ENCODE measurements at regions not wholly inside any gene's neighbourhood (a gene's known extent, or its start where the extent isn't known, plus 50 kb on each side); places are given as distances from the start of the nearest gene placed in this dataset.

DNA sequence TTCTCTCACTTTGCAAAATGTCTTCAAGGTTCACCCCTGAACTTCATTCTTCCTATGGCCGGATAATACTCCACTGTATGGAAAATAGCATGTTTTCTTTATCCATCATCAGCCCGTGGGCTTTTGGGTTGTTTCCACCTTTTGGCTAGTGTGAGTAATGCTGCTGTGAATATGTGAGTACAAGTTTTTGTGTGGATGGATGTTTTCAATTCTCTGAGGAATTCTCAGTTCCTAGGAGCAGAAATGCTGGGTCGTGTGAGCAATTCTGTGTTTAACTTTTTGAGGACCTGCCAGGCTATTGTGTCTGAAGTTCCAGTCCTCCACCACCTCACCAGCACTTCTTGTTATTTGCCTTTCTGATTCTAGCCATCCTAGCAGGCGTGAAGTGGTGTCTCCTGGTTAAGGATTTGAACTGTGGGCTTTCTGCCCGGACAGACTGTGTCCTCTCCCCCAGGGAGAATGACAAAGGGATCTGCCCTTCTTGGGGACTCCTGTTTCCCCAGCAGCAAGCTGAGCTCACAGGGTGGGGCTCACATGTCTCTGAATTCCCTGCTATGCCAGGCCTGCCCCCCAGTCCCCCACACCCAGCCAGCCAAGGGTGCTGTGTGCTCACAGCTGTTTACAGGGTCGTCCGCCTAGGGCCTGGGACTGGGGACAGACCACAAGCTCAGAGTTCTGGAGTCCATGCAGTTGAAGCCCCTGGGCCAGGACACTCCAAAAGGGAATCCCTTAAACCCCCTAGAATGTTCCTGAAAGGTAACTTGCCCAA, 92.2 kb upstream of the CIBAR2 start:
- TF ChIP-seq, protein P1, sequence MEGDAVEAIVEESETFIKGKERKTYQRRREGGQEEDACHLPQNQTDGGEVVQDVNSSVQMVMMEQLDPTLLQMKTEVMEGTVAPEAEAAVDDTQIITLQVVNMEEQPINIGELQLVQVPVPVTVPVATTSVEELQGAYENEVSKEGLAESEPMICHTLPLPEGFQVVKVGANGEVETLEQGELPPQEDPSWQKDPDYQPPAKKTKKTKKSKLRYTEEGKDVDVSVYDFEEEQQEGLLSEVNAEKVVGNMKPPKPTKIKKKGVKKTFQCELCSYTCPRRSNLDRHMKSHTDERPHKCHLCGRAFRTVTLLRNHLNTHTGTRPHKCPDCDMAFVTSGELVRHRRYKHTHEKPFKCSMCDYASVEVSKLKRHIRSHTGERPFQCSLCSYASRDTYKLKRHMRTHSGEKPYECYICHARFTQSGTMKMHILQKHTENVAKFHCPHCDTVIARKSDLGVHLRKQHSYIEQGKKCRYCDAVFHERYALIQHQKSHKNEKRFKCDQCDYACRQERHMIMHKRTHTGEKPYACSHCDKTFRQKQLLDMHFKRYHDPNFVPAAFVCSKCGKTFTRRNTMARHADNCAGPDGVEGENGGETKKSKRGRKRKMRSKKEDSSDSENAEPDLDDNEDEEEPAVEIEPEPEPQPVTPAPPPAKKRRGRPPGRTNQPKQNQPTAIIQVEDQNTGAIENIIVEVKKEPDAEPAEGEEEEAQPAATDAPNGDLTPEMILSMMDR (IDR thresholded peaks at IDR 0.05) = no peak
- TF ChIP-seq POLR2A (IDR thresholded peaks at IDR 0.05) = no peak

Data from vagina (tissue), 2 donors.